Esophagus squamous epithelium (tissue), 5 donors: ENCODE measurements at regions not wholly inside any gene's neighbourhood (a gene's known extent, or its start where the extent isn't known, plus 50 kb on each side); places are given as distances from the start of the nearest gene placed in this dataset.

Experiments
- DNase-seq: peaks from one replicate; lab custom pipeline; 2025; lab: John Stamatoyannopoulos, UW
- H3K27ac ChIP-seq, 4 donors: fragments of 200-600 bp; sonication (generic); one replicate each; pipeline ENCODE4 v1.5.1; 2016 to 2019; ENCODE audit warnings: mild to moderate bottlenecking in 1 of 4
- H3K27me3 ChIP-seq, 4 donors: fragments of 200-600 bp; sonication (generic); 1 replicate in 3 of 4; 2 replicates in 1 of 4; pipeline versions ENCODE4 v1.5.1 to v1.6.0; 2017 to 2021; ENCODE audit warnings: antibody characterized with exemption in 1 of 4
- H3K36me3 ChIP-seq, 3 donors: fragments of 200-600 bp; sonication (generic); one replicate each; pipeline ENCODE4 v1.5.1; 2016 to 2019
- H3K4me1 ChIP-seq, 3 donors: fragments of 200-600 bp; sonication (generic); one replicate each; pipeline ENCODE4 v1.5.1; 2017 to 2019
- H3K4me3 ChIP-seq, 4 donors: fragments of 200-600 bp; sonication (generic); 1 replicate in 3 of 4; 2 replicates in 1 of 4; pipeline ENCODE4 v1.5.1; 2016 to 2019; ENCODE audit warnings: mild to moderate bottlenecking in 2 of 4, moderate library complexity in 1 of 4
- H3K9me3 ChIP-seq, 3 donors: fragments of 200-600 bp; sonication (generic); one replicate each; pipeline ENCODE4 v1.5.1; 2016 to 2019
- POLR2A ChIP-seq, 4 donors: fragments of 450-650 bp; IDR thresholded peaks; one replicate each; pipeline ENCODE4 v1.6.1; 2017; ENCODE audit warnings: antibody characterized with exemption in 4 of 4, mild to moderate bottlenecking in 4 of 4, moderate library complexity in 3 of 4
- WGBS, 2 donors: methylation state at CpG; one replicate each; pipeline ENCODE4 v1.1.5; 2018; 5-methylcytosine and 5-hydroxymethylcytosine counted together
- intact Hi-C: fragments of 100-400 bp; cut with DNase I; formaldehyde crosslinking; loops from one replicate; pipeline ENCODE4 v1.15.0; 2022
- TF ChIP-seq, protein P1 (sequence below), 6 experiments: fragments of 450-650 bp in 4 of 6; fragments of 200-600 bp in 2 of 6; sonication (generic) in 2 of 6; IDR thresholded peaks; one replicate each; pipeline ENCODE4 v1.5.1; 2016 to 2019; ENCODE audit warnings: antibody characterized with exemption in 6 of 6, mild to moderate bottlenecking in 4 of 6, moderate library complexity in 4 of 6
- donor health status: DM: yes; HTN: yes; CAD: no.

DNA sequence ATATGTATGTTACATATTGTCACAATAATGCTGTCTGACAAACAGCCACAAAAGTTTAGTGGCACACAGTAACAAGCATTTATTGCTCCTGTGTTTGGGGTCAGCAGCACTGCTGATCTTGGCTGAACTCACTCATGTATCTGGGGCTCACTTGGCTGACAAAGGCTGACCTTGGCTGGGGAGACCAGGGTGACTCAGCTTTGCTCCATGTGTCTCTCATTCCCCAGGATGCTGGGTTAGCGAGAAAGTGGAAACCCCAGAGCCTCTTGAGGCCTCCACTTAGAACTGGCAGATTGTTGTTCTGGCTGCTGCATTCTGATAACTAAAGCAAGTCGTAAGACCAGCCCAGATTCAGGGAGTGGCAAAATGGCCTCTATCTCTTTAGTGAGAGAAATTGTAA is 217.3 kb upstream of the HABP2 start:
- TF ChIP-seq, protein P1, sequence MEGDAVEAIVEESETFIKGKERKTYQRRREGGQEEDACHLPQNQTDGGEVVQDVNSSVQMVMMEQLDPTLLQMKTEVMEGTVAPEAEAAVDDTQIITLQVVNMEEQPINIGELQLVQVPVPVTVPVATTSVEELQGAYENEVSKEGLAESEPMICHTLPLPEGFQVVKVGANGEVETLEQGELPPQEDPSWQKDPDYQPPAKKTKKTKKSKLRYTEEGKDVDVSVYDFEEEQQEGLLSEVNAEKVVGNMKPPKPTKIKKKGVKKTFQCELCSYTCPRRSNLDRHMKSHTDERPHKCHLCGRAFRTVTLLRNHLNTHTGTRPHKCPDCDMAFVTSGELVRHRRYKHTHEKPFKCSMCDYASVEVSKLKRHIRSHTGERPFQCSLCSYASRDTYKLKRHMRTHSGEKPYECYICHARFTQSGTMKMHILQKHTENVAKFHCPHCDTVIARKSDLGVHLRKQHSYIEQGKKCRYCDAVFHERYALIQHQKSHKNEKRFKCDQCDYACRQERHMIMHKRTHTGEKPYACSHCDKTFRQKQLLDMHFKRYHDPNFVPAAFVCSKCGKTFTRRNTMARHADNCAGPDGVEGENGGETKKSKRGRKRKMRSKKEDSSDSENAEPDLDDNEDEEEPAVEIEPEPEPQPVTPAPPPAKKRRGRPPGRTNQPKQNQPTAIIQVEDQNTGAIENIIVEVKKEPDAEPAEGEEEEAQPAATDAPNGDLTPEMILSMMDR (IDR thresholded peaks at IDR 0.05): no peak
- no peak for TF ChIP-seq POLR2A (IDR thresholded peaks at IDR 0.05)
- H3K36me3 ChIP-seq: no peaks in the 10 kb centered on the region
- H3K9me3 ChIP-seq: no peaks in the 10 kb centered on the region
- no peaks in the 10 kb centered on the region for H3K4me1 ChIP-seq
- H3K4me3 ChIP-seq: no peak overlapping the region
- intact Hi-C loops: no loop called here
- H3K27me3 ChIP-seq: no peaks in the 10 kb centered on the region
- 67 to 88% methylated on average over 1 to 2 of the region's 2 CpGs for WGBS, 2 donors
- no peak for DNase-seq
- H3K27ac ChIP-seq: no peak overlapping the region

- no peak for TF ChIP-seq POLR2A (IDR thresholded peaks at IDR 0.05)
- TF ChIP-seq, protein P1 (IDR thresholded peaks at IDR 0.05): no peak
- Histone ChIP-seq H3K27me3 (no peaks in the 10 kb centered on the region), H3K4me1 (no peaks in the 10 kb centered on the region), H3K4me3 (no peak overlapping the region), H3K27ac (no peak overlapping the region), H3K9me3 (no peaks in the 10 kb centered on the region), H3K36me3 (no peaks in the 10 kb centered on the region)
- DNase-seq: no peak
- intact Hi-C loops: no loop called here
- 72 to 85% methylated on average over 4 to 6 of the region's 6 CpGs for WGBS, 2 donors
These were observed 216.2 kb upstream of the HABP2 start for GRCh38 chr10:113336549-113337130.

DNA sequence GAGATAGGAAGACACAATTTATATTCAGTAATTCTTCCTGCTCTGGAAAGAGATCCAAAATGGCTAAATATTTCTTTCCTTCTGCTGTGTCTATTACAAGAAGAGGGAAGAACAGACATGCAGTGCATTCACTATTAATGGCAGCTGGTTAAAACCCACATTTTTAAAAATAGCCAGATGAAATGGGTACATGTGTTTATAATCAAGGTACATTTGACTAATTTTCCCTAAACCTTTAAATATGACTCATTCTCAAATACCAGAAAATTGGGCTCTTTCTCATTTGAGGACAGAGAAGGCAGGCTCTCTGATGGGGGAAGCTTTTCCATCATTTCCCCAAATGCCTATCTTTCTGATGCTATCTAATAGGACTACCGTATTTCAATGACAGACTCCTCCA is 215.7 kb upstream of the HABP2 start:
- Histone ChIP-seq H3K4me3 (no peak overlapping the region), H3K4me1 (no peaks in the 10 kb centered on the region), H3K36me3 (no peaks in the 10 kb centered on the region), H3K9me3 (no peaks in the 10 kb centered on the region), H3K27ac (no peak overlapping the region), H3K27me3 (no peaks in the 10 kb centered on the region)
- DNase-seq: no peak
- WGBS, 2 donors: 92 to 100% methylated on average over 1 of the region's 1 CpG
- TF ChIP-seq, protein P1 (IDR thresholded peaks at IDR 0.05): no peak
- TF ChIP-seq POLR2A (IDR thresholded peaks at IDR 0.05): no peak
- intact Hi-C loops: no loop called here

DNA sequence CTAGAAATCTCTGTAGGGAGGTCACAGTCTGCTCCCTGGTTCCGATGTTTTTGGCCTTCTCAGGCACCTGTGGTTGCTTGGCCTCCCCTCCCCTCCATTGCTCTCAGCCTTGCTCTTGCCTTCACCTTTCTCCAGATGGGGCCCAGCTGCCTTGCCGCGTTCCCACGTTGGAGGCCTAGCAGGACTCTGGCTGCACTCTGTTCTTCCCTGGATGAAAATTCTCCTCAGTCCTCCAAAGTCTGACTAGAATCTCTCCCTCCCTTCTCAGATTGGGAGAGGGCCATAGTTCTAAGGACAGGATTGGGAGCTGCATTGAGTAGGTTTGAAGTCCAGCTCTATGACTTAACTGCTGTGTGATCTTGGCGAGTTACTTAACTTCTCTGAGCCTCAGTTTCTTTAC is 213.7 kb upstream of the HABP2 start:
- no peaks in the 10 kb centered on the region for H3K4me1 ChIP-seq
- intact Hi-C loops: no loop called here

DNA sequence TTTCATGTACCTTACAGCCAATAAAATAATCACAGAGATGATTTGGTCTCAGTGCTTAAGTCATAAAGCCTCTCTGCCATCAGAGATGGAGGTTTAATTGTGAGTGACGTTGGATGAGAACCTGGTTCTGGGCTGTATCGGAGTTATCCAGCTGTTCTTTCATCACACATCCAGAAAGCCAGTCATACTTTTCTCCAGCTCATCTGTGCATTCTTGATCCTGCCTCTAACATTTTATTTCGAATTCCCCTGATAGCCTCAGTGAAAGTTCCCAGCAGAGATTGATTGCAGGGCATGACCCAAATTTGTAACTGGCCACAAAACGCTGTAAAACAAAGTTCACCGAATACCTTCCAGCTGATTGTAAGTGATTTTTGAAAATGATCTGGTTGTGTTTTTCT is 212.6 kb upstream of the HABP2 start:
- intact Hi-C loops: no loop called here
- Histone ChIP-seq H3K4me3 (no peak overlapping the region), H3K27ac (no peak overlapping the region), H3K27me3 (no peaks in the 10 kb centered on the region), H3K9me3 (no peaks in the 10 kb centered on the region), H3K36me3 (no peaks in the 10 kb centered on the region), H3K4me1 (no peaks in the 10 kb centered on the region)
- 66 to 80% methylated on average over 5 of the region's 5 CpGs for WGBS, 2 donors
- no peak for TF ChIP-seq POLR2A (IDR thresholded peaks at IDR 0.05)
- TF ChIP-seq, protein P1 (IDR thresholded peaks at IDR 0.05): no peak
- no peak for DNase-seq

More for the DNA sequence above, 213.7 kb upstream of the HABP2 start:
- Histone ChIP-seq H3K4me3 (no peak overlapping the region), H3K36me3 (no peaks in the 10 kb centered on the region), H3K27me3 (no peaks in the 10 kb centered on the region), H3K27ac (no peak overlapping the region), H3K9me3 (no peaks in the 10 kb centered on the region)
- no peak for DNase-seq
- 84 to 90% methylated on average over 5 of the region's 5 CpGs for WGBS, 2 donors
- TF ChIP-seq POLR2A (IDR thresholded peaks at IDR 0.05): no peak
- TF ChIP-seq, protein P1 (IDR thresholded peaks at IDR 0.05): no peak
